ENCODE measurements at regions not wholly inside any gene's neighbourhood (a gene's known extent, or its start where the extent isn't known, plus 50 kb on each side); places are given as distances from the start of the nearest gene placed in this dataset.
A peak's percentile ranks its signal among the peaks of the same experiment; 100 is the strongest.

- Histone ChIP-seq H3K4me3 (ENCODE audit: low read length) (no peak overlapping the region), H3K9me2 (replicated peaks; ENCODE audit: control insufficient read depth, low read length) (no peaks in the 10 kb centered on the region), H3K4me2 (ENCODE audit: low read length) (no peak overlapping the region), H3K9me3 (ENCODE audit: control insufficient read depth, insufficient read depth, low read length) (no peaks in the 10 kb centered on the region), H3K79me2 (ENCODE audit: control insufficient read depth, low read length) (no peaks in the 10 kb centered on the region), H3K4me1 (ENCODE audit: control insufficient read depth, low read length) (peaks cover 43% of the 10 kb centered on the region), H3K27ac (ENCODE audit: low read depth, low read length) (no peak overlapping the region), H3K36me3 (ENCODE audit: control insufficient read depth, low read length) (no peaks in the 10 kb centered on the region), H3K27me3 (ENCODE audit: control insufficient read depth, low read length) (no peaks in the 10 kb centered on the region), H4K20me1 (ENCODE audit: control insufficient read depth, insufficient read depth, low read depth, low read length) (no peaks in the 10 kb centered on the region), H3F3A (ENCODE audit: control insufficient read depth, insufficient read depth) (peaks cover 20% of the 10 kb centered on the region)
- TF ChIP-seq CTCF (IDR thresholded peaks at IDR 0.05; ENCODE audit: low read depth, low read length, poor library complexity, severe bottlenecking), result no peak
- no peak for TF ChIP-seq EZH2phosphoT487 (IDR thresholded peaks at IDR 0.05; ENCODE audit: borderline replicate concordance, low read length)
These were observed 297.8 kb downstream of the RRAGC start for GRCh38 chr1:38561725-38562124.

- Histone ChIP-seq H3K4me1 (ENCODE audit: control insufficient read depth, low read length) (peaks cover 43% of the 10 kb centered on the region), H3K9me2 (replicated peaks; ENCODE audit: control insufficient read depth, low read length) (no peaks in the 10 kb centered on the region), H3K4me3 (ENCODE audit: low read length) (peak overlapping the region; percentile 76; the same call in 1 of the 2 replicates), H3K27me3 (ENCODE audit: control insufficient read depth, low read length) (no peaks in the 10 kb centered on the region), H3K9me3 (ENCODE audit: control insufficient read depth, insufficient read depth, low read length) (no peaks in the 10 kb centered on the region), H3K36me3 (ENCODE audit: control insufficient read depth, low read length) (no peaks in the 10 kb centered on the region), H3K79me2 (ENCODE audit: control insufficient read depth, low read length) (no peaks in the 10 kb centered on the region), H4K20me1 (ENCODE audit: control insufficient read depth, insufficient read depth, low read depth, low read length) (no peaks in the 10 kb centered on the region), H3K27ac (ENCODE audit: low read depth, low read length) (no peak overlapping the region), H3F3A (ENCODE audit: control insufficient read depth, insufficient read depth) (peaks cover 23% of the 10 kb centered on the region), H3K4me2 (ENCODE audit: low read length) (peak overlapping the region; percentile 90)
- TF ChIP-seq EZH2phosphoT487 (IDR thresholded peaks at IDR 0.05; ENCODE audit: borderline replicate concordance, low read length) (no peak), CTCF (IDR thresholded peaks at IDR 0.05; ENCODE audit: low read depth, low read length, poor library complexity, severe bottlenecking) (no peak)
These were observed 298.5 kb downstream of the RRAGC start for GRCh38 chr1:38561110-38561509.

GRCh38 chr1:38560457-38560856, 299.1 kb downstream of the RRAGC start:
- H3K4me2 ChIP-seq (ENCODE audit: low read length), result peak overlapping the region; percentile 90
- no peaks in the 10 kb centered on the region for H3K36me3 ChIP-seq (ENCODE audit: control insufficient read depth, low read length)
- H3K27ac ChIP-seq (ENCODE audit: low read depth, low read length), result peak overlapping the region; percentile 85
- no peaks in the 10 kb centered on the region for H3K27me3 ChIP-seq (ENCODE audit: control insufficient read depth, low read length)
- no peak for TF ChIP-seq EZH2phosphoT487 (IDR thresholded peaks at IDR 0.05; ENCODE audit: borderline replicate concordance, low read length)
- TF ChIP-seq CTCF (IDR thresholded peaks at IDR 0.05; ENCODE audit: low read depth, low read length, poor library complexity, severe bottlenecking), result no peak
- H3F3A ChIP-seq (ENCODE audit: control insufficient read depth, insufficient read depth), result peaks cover 23% of the 10 kb centered on the region
- H3K9me2 ChIP-seq (replicated peaks; ENCODE audit: control insufficient read depth, low read length), result no peaks in the 10 kb centered on the region
- H3K4me1 ChIP-seq (ENCODE audit: control insufficient read depth, low read length), result peaks cover 43% of the 10 kb centered on the region
- H3K9me3 ChIP-seq (ENCODE audit: control insufficient read depth, insufficient read depth, low read length), result no peaks in the 10 kb centered on the region
- H3K79me2 ChIP-seq (ENCODE audit: control insufficient read depth, low read length), result no peaks in the 10 kb centered on the region
- peak overlapping the region; percentile 76 for H3K4me3 ChIP-seq (ENCODE audit: low read length)
- no peaks in the 10 kb centered on the region for H4K20me1 ChIP-seq (ENCODE audit: control insufficient read depth, insufficient read depth, low read depth, low read length)

Data from DOHH2 (cell line).